ENCODE measurements at regions not wholly inside any gene's neighbourhood (a gene's known extent, or its start where the extent isn't known, plus 50 kb on each side); places are given as distances from the start of the nearest gene placed in this dataset.

DNA sequence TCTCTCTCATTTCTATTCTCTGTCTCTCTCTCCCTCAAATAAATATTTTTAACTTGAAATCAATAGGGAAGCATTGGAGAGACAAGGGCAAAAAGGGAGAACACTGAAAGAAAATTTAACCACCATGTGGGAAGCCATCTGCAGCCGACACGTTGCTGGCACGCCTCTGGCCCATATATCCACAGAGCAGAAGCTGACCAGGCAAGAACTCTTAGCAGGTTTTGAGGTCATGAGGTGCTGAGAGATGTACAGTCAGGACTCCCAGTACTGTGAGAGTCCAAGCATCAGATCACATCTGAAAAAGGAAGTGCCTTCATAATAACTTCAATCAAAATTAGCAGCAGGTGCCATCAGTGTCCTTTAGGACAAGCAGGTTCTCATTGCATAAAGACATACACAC, 156.6 kb downstream of the AKAIN1 start:
- TF ChIP-seq, protein P1, sequence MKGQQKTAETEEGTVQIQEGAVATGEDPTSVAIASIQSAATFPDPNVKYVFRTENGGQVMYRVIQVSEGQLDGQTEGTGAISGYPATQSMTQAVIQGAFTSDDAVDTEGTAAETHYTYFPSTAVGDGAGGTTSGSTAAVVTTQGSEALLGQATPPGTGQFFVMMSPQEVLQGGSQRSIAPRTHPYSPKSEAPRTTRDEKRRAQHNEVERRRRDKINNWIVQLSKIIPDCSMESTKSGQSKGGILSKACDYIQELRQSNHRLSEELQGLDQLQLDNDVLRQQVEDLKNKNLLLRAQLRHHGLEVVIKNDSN (IDR thresholded peaks at IDR 0.05): no peak
- TF ChIP-seq EP300 (IDR thresholded peaks at IDR 0.05; ENCODE audit: borderline replicate concordance) (no peak), YY1 (IDR thresholded peaks at IDR 0.05; ENCODE audit: low read depth) (no peak)
